ENCODE measurements at regions not wholly inside any gene's neighbourhood (a gene's known extent, or its start where the extent isn't known, plus 50 kb on each side); places are given as distances from the start of the nearest gene placed in this dataset.
A peak's percentile ranks its signal among the peaks of the same experiment; 100 is the strongest.

DNA sequence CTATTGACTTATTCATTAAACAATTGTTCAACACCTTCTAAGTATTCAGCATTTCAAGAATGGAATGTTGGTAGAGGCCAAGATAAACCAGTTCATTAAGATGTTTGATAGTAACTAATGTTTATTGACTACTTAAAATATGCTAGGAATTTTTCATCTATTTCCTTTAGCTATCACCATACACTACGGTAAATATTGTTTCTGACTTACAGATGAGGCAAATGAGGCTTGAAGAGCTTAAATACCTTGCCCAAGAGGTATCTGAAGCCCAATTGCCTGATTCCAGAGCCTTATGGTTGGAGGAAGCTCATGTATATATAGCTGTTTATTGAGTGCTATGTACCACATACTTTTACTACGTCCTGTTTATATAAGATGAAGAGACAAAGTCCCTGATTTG is 286.2 kb downstream of the NDFIP2 start:
- DNase-seq, result no peak

DNA sequence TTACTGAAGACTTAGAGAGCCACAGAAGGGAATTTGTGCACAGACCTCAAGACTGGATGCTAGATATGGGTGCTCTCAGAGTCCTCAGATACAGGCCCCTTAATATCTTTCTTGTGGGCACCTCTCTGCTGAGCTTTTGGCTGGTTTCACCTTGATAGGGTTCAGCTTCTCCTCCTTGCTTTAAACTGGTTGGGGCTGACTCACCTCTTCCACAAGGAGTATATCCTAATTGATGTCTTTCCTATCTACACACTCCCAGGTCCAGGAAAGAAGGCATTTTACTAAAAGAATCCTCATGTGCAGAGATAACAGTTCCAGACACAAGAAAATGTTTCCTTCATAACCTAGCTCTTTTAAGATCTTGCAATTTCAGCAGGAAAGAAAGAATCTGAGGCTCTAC is 284.4 kb downstream of the NDFIP2 start:
- DNase-seq, result no peak

DNA sequence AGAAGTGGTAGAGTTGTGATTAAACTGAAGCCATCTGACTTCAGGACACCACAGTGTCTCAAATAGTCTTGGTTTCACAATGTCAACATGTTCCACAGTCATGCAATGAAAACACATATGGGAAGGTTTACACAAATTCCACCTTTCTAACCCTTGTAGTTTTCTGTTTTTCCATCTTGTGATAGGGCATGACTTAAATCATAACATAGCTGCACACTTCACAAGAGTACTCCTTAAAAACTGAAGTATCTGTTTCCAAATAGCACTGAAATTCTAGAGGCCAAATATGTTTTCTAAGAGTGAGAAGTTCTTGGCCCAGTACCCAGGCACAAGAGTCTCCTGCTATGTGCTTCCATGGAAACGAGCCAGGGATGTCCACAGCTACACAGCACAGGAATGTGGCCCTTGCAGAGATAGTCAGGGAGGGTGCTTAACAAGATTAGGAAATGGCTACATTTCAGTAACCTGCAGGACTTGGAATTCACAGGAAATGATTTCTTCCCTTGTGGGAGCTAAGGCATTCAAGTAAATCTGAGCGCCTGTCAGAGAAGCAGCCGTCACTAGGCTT is 269.1 kb downstream of the NDFIP2 start:
- DNase-seq, result no peak

DNA sequence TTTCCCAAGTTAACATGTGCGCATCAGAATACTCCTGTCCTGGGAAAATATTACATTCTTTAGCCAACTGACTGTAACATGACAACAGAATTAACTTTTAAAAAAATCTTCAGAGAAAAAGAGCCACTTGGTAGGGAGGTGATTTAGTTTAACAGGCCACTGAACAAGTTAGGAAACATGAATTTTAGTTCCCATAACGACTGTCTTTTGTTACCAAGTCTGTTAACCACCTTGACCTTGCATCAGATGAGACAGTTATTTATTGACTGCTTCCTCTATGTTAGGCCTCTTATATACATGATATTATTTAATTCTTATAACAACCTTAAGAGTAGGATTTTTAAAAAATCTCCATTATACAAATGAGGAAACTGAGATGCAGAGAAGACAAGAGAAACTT is 268.6 kb downstream of the NDFIP2 start:
- no peak for DNase-seq

DNA sequence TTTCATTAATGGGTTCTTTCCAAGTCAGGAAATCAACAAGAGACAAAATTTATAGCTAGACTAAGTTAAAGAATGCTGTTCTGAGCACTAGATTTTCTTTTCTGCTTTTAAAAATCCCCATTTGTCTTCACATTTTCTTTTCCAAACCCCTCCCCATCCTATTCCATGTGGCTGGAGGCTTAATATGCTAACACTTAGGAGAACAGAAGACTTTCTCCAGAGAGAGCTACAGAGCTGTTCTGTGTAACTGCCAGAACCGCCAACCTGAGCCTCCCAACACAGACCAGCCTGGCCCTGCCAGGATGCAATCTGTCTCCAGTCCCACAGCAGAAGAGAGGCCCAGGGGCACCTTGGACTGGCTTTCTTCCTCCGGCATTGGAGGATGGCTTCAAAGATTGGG is 264.1 kb downstream of the NDFIP2 start:
- no peak for DNase-seq

DNA sequence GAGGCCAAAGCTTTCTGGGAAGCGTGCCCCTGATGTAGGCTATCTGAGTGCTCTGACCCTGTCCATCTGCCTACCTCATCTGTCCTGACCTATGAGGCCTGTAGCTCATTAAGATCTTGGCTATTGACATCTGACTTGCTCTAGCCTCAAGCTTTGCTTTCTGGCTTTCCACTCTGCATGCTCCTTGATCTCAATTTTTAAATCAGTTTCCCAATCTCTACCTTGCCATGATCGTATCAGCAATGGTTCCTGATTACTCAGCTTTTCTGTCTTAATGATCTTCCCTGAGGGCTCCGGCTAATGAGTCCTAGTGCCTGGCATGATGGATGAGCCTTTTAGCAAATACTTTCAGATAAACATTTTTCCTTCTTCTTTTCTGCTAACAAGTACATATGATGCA is 262.0 kb downstream of the NDFIP2 start:
- DNase-seq, result no peak

DNA sequence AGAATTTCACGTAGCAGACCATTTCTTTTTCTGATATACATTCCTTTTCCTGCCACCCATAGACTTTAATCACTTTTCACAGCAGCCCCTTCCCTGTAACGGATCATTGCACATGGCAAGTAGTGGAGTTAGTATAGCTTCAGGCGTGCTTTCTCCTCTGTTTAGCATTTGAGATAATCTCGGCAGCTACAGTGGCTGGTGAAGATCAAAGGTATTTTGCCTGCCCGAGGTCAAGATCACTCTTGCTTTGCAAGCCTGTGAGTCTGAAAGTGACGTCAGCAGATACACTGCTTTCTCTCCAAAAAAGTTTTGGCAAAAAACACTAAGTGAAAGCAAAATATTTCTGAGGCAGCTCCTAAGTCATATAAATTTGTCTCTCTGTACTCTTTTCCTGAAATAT is 260.0 kb downstream of the NDFIP2 start:
- no peak for DNase-seq

DNA sequence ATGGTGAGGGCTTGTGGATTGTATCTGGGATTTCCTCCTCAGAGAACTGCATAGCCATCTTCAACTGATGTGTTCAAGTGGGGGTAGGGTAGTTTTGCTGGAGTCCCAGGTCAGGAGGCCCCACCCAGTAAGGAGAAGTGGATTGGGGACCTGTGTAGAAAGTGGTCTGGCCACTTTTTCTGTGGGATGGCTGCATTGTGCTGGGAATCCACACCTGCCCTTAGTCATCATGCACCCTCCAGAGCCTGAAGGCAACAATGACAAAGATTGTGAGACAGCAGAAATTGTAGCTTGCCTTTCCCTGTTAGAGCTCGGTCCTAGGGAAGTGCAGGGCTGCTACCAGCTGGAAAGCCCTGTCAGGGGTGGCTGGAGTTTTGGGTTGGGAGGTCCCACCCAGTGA is 255.4 kb downstream of the NDFIP2 start:
- DNase-seq, result no peak

DNA sequence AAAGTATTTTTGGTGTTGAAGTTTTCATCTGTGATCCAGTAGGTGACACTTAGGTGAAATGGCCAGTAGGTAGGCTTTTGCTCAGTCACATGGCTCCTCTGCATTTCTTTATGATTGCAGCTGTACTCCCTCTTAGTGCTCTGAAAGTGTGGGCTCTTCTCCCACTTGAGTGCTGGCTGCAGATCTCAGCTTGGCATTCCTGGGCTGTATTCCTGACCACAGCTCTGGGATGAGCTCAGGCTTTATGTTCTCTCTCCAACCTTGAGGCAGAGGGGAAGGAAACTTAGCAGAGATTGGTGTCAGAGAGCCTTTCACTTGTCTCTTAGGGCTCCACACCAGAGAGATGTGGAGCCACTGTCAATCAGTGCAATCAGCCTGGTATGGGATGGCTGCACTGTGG is 254.3 kb downstream of the NDFIP2 start:
- DNase-seq, result no peak

DNA sequence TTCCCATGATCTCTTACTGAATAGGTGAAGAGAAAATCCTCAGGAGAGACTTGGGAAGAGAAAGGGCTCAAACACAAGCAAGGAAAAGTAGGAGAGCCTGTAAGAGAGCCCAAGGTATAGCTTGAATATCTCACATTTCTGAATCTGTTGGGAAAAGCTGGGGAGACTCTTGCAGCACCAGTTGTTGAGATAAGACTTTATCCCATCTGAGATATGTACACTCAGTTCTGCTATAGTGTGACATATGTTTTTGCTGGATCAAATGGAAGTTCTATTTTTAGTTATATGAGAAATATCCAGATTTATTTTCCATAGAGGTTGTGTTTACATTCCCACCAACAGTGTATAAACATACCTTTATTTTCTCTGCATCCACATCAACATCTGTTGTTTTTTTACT is 246.1 kb downstream of the NDFIP2 start:
- no peak for DNase-seq

DNA sequence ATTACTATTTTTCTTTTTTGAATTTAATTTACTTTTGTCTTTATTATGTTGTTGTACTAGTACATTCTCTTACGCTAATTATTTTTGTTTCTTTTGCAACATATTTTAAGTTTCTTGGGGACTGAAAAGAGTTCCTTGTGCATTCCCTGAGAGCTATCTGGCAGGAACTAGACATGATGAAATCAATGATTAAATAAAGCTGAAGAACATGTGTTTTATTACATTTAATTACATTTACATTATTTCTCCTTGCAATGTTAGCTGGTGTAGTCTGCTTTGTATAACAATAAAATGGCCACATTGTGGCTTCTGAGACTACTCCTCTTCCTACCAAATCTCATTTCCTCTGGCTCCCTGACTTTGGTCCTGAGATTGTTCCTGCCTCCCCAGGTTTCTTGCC is 244.9 kb downstream of the NDFIP2 start:
- no peak for DNase-seq

DNA sequence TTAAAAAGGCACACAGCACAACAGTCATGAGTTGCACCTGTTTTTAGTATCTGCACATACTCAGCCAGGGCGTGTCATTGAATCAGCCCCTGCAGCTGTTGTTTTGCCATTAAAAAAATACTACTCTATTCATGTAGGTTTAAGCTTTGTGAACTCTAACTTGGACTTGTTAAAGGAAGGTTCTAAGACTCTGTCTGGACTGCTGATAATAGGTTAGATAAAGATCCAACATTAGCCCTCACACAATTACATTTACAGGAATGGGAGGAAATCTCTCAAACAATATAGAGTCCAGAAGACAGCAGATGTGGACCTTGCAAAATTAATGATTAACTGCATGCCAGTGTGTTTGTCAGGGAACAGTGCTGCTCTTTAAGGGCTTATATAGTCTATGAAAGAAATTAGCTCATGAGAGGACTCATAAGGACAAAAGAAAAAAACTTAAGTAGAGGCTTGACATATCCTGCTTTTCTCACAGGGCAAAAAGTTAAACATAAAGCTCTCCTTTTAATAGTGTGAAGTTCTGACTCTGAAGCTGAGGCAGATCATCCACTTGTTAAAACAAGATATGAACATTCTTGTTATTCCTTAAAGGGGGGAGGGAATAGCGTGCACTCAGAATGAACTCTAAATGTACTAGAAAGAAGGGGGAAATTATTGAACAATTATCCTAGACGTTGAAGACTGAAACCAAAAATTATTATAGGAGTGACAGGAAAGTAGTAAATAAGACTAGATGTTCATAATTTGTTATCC is 243.6 kb downstream of the NDFIP2 start:
- no peak for DNase-seq

DNA sequence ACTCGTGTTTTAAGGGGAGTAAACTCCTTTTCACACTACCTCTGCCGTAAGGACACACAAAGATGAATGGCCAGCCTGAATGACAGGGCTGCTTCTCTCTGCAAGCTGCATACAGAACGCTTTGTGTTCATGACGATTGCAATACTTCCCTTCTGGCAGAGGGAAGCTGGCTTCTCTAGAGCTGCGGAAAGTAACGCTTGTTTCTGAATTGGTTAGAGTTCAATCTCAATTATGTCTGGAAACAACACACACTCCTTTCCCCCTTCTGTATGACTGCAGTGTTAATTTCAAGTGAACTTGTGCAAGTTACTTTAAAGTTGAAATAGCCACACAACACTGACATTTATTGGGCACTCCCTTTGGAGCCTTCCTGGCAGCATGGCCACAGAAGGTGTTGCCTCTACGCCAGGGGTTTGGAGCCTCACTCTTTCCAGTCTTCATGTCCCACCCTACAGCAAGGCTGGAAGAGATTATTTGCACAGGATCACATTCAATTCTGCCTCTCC is 242.6 kb downstream of the NDFIP2 start:
- no peak for DNase-seq

DNA sequence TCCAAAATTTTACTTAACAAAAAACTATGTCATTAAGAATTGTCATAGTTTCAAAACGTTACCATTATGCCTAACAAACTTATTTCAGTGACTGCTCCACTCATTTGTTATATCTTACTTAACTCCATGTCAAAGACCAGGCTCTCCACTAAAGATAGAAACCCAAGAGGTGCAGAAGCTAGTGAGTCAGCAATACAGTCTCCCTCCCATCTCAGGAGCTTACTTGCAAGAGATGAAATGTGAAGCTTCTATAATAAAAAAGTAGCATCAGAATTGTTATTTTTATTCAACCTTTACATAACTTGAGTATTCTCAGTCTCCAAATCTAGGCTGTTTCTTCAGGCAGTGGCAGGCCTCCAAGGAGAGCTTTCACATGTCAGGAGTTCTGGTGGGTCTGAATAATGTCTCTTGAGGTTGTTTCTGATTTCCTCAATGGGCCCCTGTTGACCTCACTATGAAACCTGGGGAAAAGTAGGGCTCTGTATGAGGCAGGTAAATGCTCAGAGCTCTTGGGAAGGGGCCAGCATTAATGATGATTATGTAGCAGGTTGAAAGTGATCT is 242.0 kb downstream of the NDFIP2 start:
- DNase-seq, result no peak

DNA sequence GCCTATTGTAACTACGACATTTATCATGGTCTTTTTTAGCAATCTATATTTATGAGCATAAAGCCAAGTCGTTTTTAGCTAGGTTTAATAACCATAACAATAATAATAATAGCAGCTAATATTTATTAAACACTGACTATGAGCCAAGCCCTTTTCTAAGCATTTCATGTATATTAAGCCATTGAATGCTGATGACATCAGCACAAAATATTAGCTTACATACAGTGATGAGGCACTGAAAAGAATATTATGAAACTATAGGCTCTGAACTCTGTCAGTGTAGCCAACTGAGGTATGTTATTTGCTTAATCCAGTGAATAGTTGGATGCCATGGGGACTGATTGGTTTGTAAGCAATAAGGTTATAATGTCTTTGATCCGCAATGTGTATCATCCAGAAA is 235.2 kb downstream of the NDFIP2 start:
- no peak for DNase-seq

DNA sequence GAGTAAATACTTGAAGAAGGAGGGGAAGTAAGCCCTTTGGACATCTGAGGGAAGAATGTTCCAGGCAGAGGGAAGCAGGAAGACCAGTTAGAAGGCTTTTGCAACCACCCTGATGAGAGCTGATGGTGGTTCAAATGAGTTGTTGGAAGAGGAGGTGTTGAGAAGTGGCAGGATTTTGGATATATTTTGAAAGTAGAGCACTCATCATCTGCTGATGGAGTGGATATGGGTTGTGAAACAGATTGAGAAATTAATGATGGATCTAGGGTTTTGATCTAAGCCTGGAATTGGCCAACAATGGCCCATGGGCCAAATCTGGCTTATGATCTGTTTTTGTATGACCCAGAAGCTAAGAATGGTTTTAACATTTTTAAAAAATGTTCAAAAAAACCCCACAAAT is 230.7 kb downstream of the NDFIP2 start:
- no peak for DNase-seq

DNA sequence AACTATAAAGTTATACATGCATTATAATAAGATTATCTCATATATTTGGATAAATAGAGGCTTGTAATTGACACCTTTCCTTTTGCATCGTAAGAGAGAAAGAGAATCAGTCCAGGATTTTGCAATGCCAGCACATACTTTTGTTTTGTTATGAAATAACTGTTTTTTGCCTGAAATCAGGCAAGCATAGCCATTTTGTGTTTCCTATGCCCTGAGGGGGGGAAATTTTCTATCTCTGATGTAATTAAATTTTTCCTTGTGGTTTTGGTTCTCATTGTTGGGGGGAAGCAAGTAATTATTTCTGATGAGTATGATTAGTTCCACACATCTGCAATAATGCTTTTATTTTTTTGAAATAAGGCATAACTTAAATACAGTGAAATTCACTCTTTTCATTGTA is 229.4 kb downstream of the NDFIP2 start:
- no peak for DNase-seq

DNA sequence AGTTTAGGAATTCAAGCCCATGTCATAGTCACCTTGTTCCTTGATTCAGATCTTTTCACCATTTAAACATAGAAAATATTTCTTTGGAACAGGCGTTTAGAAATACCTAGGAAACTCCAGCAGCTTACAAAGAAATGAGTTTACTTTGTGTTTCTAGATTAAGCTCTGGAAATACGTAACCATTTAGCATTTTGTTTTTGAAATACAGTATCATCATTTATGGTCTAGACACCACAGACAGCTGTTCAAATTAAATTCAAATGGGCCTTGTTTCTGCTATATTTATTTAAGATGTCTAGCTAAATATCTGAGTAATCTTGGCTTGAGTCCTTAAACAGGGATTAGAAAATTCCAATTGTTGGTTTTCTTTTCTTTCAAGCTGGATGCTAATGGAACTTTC is 228.5 kb downstream of the NDFIP2 start:
- no peak for DNase-seq

DNA sequence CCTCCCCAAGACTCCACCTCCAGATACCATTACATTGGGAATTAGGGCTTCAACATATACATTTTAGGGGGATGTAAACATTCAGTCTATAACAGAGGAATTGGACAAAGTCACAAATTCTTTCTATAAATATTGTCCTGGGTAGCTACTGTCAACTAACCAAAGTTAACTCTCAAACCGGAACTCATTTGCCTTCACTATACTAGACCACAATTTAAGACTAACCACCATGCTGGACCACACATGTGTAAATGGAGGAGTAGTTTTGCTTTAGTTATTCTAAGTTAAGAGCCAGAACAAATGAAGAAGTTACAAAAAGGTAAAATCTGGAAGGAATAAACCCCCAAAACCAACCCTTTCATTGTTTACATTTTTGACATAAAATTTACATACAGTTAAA is 222.8 kb downstream of the NDFIP2 start:
- no peak for DNase-seq

DNA sequence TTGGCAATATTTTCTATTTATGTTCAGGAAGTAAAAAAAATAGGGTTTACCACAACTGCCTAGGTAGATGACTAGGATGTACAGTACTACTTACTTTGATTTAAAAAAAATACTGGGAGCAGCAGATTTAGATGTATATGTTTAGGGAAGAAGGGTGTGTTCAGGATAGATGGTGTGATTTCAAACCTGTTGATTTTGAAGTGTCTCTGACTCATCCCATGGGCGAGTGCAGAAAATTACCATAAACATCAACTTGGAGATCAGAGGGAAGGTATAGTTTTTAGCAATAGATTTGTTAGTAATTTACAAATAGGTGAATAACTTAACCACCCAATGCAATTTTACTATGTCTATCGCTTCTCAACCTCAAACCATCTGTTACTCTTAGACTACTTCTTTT is 214.8 kb downstream of the NDFIP2 start:
- DNase-seq, result no peak

DNA sequence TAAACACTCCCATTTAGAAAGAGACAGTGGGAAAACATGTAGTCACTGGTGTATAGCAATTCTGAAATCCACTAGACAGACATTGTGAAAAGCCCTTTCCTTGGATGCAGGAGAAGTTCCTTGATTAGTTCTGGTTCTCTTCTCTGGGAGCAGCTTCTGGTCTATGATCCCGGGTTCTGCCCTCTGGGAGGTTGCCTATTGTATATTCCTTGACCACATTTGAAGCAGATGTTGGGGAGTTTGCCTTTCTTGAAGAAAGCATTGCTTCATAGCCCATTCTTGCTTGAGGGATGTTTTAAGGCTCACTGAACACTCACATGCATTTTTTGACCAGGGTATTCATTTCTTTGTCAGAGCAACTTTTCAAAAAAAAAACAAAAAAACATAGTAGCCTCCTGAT is 211.9 kb downstream of the NDFIP2 start:
- DNase-seq, result no peak

DNA sequence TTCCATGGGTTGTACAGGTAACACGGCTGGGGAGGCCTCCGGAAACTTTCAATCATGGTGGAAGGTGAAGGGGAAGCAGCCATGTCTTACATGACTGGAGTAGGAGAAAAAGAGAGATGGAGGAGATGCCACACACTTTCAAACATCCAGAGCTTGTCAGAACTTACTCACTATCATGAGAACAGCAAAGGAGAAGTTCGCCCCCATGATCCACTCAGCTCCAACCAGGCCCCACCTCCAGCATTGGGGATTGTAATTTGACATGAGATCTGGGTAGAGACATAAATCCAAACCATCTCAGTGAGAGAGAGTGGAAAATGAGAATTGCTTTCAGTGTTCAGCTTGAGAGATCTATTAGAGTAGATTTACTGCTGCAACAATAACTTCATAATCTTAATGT is 210.9 kb downstream of the NDFIP2 start:
- DNase-seq, result peak; percentile 35 to 73

DNA sequence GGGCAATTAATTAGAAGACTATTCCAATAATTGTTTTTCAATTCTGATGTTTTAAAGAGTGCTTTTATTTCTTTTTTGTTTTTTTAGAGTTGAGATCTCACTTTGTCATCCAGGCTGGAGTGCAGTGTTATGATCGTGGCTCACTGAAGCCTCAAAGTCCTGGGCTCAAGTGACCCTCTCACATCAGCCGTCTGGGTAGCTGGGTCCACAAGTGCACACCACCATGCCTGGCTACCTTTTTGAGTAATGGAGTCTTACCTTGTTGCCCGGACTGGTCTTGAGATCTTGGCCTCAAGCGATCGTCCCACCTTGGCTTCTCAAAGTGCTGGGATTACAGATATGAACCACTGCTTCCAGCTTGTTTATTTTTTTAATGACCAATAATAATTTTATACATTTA is 207.8 kb downstream of the NDFIP2 start:
- DNase-seq, result no peak

DNA sequence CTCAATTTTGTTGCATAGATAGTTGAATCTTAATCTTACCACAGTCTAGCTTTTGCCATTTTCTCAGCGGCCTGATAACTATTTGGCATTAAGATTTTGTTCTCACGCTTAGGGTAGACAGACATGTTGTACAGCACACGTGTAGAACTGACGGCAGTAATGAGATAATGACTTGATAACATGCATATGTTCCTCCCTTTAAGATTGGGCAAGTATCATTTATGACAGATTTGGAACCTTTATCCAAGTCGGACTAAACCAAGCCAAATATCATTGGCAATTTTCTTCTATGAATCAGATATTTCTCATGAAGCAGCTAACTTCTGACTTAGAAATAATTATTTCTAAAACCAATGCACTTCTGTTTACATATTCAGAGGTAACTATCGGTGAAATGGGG is 205.5 kb downstream of the NDFIP2 start:
- no peak for DNase-seq

DNA sequence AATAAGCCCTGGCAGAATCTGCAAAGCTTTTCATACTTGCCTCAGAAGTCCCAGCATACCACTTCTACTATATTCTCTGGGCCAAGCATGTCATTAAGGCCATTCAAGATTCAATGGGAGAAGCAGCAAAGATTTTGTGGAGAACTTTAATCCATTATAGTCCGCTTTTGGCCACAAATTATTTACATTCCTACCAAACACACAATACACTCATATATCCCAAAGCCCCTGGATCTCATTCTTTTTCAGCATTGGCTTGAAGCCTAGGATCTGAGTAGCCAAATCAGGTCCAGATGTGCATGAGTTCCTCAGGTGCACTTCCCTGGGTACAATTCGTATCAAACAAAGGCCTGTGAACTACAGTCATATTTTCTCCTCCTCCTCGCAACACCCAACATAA is 203.4 kb downstream of the NDFIP2 start:
- no peak for DNase-seq
